ENCODE measurements at regions not wholly inside any gene's neighbourhood (a gene's known extent, or its start where the extent isn't known, plus 50 kb on each side); places are given as distances from the start of the nearest gene placed in this dataset.
"Not testable (repeated sequence)": the region's sequence is repeated elsewhere in the genome, so short reads cannot be mapped to it uniquely, and the experiment has no call there.

GRCh38 chr10:33698033-33698432, 363.6 kb upstream of the NRP1 start:
- intact Hi-C loops (cut with DNase I), result no loop called here
- Histone ChIP-seq H3K9me3 (ENCODE audit: control insufficient read depth, low read length) (no peaks in the 10 kb centered on the region), H3K27me3 (ENCODE audit: control insufficient read depth, insufficient read depth) (no peaks in the 10 kb centered on the region), H3K27ac (ENCODE audit: low read length) (no peak overlapping the region), H3K4me3 (ENCODE audit: low read length) (no peak overlapping the region), H3K4me1 (ENCODE audit: control insufficient read depth, insufficient read depth, low read length) (no peaks in the 10 kb centered on the region)
- ATAC-seq (no peak), DNase-seq (no peak)

GRCh38 chr10:33697016-33697415, 362.5 kb upstream of the NRP1 start:
- Histone ChIP-seq H3K4me1 (ENCODE audit: control insufficient read depth, insufficient read depth, low read length) (no peaks in the 10 kb centered on the region), H3K4me3 (ENCODE audit: low read length) (no peak overlapping the region), H3K9me3 (ENCODE audit: control insufficient read depth, low read length) (no peaks in the 10 kb centered on the region), H3K27me3 (ENCODE audit: control insufficient read depth, insufficient read depth) (no peaks in the 10 kb centered on the region), H3K27ac (ENCODE audit: low read length) (no peak overlapping the region)
- no peak for DNase-seq
- intact Hi-C loops (cut with DNase I), result no loop called here
- ATAC-seq, result no peak
- WGBS, result 96% methylated on average over 5 of the region's 5 CpGs

GRCh38 chr10:33695536-33695935, 361.1 kb upstream of the NRP1 start:
- Histone ChIP-seq H3K27ac (ENCODE audit: low read length) (no peak overlapping the region), H3K9me3 (ENCODE audit: control insufficient read depth, low read length) (no peaks in the 10 kb centered on the region), H3K4me3 (ENCODE audit: low read length) (no peak overlapping the region), H3K27me3 (ENCODE audit: control insufficient read depth, insufficient read depth) (no peaks in the 10 kb centered on the region), H3K4me1 (ENCODE audit: control insufficient read depth, insufficient read depth, low read length) (no peaks in the 10 kb centered on the region)
- DNase-seq (no peak), ATAC-seq (no peak)
- 86% methylated on average over 5 of the region's 5 CpGs for WGBS
- intact Hi-C loops (cut with DNase I), result no loop called here

- DNase-seq; intact Hi-C loops (cut with DNase I); ATAC-seq; H3K27me3 ChIP-seq (ENCODE audit: control insufficient read depth, insufficient read depth); H3K4me3 ChIP-seq (ENCODE audit: low read length); H3K4me1 ChIP-seq (ENCODE audit: control insufficient read depth, insufficient read depth, low read length); H3K9me3 ChIP-seq (ENCODE audit: control insufficient read depth, low read length); H3K27ac ChIP-seq (ENCODE audit: low read length): not testable (repeated sequence)
- WGBS, result 98% methylated on average over 2 of the region's 2 CpGs
These were observed 356.1 kb upstream of the NRP1 start for GRCh38 chr10:33690536-33690935.

GRCh38 chr10:33688506-33688905, 354.0 kb upstream of the NRP1 start:
- H3K4me1 ChIP-seq (ENCODE audit: control insufficient read depth, insufficient read depth, low read length), result no peaks in the 10 kb centered on the region
- H3K4me3 ChIP-seq (ENCODE audit: low read length), result no peak overlapping the region
- H3K27ac ChIP-seq (ENCODE audit: low read length), result no peak overlapping the region
- H3K27me3 ChIP-seq (ENCODE audit: control insufficient read depth, insufficient read depth), result no peaks in the 10 kb centered on the region
- no peaks in the 10 kb centered on the region for H3K9me3 ChIP-seq (ENCODE audit: control insufficient read depth, low read length)
- ATAC-seq, result no peak
- intact Hi-C loops (cut with DNase I), result no loop called here
- WGBS, result 94% methylated on average over 2 of the region's 2 CpGs
- DNase-seq, result no peak

- Histone ChIP-seq H3K27ac (ENCODE audit: low read length) (no peak overlapping the region), H3K4me1 (ENCODE audit: control insufficient read depth, insufficient read depth, low read length) (no peaks in the 10 kb centered on the region), H3K9me3 (ENCODE audit: control insufficient read depth, low read length) (no peaks in the 10 kb centered on the region), H3K27me3 (ENCODE audit: control insufficient read depth, insufficient read depth) (no peaks in the 10 kb centered on the region), H3K4me3 (ENCODE audit: low read length) (no peak overlapping the region)
- no peak for DNase-seq
- WGBS, result 62% methylated on average over 2 of the region's 2 CpGs
- intact Hi-C loops (cut with DNase I), result no loop called here
- ATAC-seq, result no peak
These were observed 349.7 kb upstream of the NRP1 start for GRCh38 chr10:33684211-33684611.

- H3K27ac ChIP-seq (ENCODE audit: low read length), result no peak overlapping the region
- no peak for DNase-seq
- H3K27me3 ChIP-seq (ENCODE audit: control insufficient read depth, insufficient read depth), result no peaks in the 10 kb centered on the region
- H3K4me1 ChIP-seq (ENCODE audit: control insufficient read depth, insufficient read depth, low read length), result no peaks in the 10 kb centered on the region
- intact Hi-C loops (cut with DNase I), result no loop called here
- 50% methylated on average over 1 of the region's 1 CpG for WGBS
- no peaks in the 10 kb centered on the region for H3K9me3 ChIP-seq (ENCODE audit: control insufficient read depth, low read length)
- no peak overlapping the region for H3K4me3 ChIP-seq (ENCODE audit: low read length)
- no peak for ATAC-seq
These were observed 347.1 kb upstream of the NRP1 start for GRCh38 chr10:33681595-33681994.

GRCh38 chr10:33680036-33680435, 345.6 kb upstream of the NRP1 start:
- ATAC-seq (no peak), DNase-seq (no peak)
- no peak overlapping the region for H3K4me3 ChIP-seq (ENCODE audit: low read length)
- no peaks in the 10 kb centered on the region for H3K9me3 ChIP-seq (ENCODE audit: control insufficient read depth, low read length)
- H3K4me1 ChIP-seq (ENCODE audit: control insufficient read depth, insufficient read depth, low read length), result peaks cover 3% of the 10 kb centered on the region
- 88% methylated on average over 5 of the region's 5 CpGs for WGBS
- no peaks in the 10 kb centered on the region for H3K27me3 ChIP-seq (ENCODE audit: control insufficient read depth, insufficient read depth)
- no peak overlapping the region for H3K27ac ChIP-seq (ENCODE audit: low read length)
- intact Hi-C loops (cut with DNase I), result no loop called here

GRCh38 chr10:33676606-33677339, 342.3 kb upstream of the NRP1 start:
- H3K27ac ChIP-seq (ENCODE audit: low read length), result no peak overlapping the region
- intact Hi-C loops (cut with DNase I), result no loop called here
- DNase-seq (no peak), ATAC-seq (peak; percentile 58 to 60)
- no peaks in the 10 kb centered on the region for H3K27me3 ChIP-seq (ENCODE audit: control insufficient read depth, insufficient read depth)
- no peak overlapping the region for H3K4me3 ChIP-seq (ENCODE audit: low read length)
- peaks cover 3% of the 10 kb centered on the region for H3K4me1 ChIP-seq (ENCODE audit: control insufficient read depth, insufficient read depth, low read length)
- WGBS, result 75% methylated on average over 9 of the region's 9 CpGs
- H3K9me3 ChIP-seq (ENCODE audit: control insufficient read depth, low read length), result no peaks in the 10 kb centered on the region

- H3K27ac ChIP-seq (ENCODE audit: low read length), result no peak overlapping the region
- no peak overlapping the region for H3K4me3 ChIP-seq (ENCODE audit: low read length)
- 32% methylated on average over 10 of the region's 10 CpGs for WGBS
- peaks cover 3% of the 10 kb centered on the region for H3K4me1 ChIP-seq (ENCODE audit: control insufficient read depth, insufficient read depth, low read length)
- intact Hi-C loops (cut with DNase I), result no loop called here
- peak in 1 of 3 donors; percentile 56 for DNase-seq
- peak; percentile 67 to 78 for ATAC-seq
- no peaks in the 10 kb centered on the region for H3K9me3 ChIP-seq (ENCODE audit: control insufficient read depth, low read length)
- H3K27me3 ChIP-seq (ENCODE audit: control insufficient read depth, insufficient read depth), result no peaks in the 10 kb centered on the region
These were observed 340.6 kb upstream of the NRP1 start for GRCh38 chr10:33674986-33675599.

- Histone ChIP-seq H3K27ac (ENCODE audit: low read length) (no peak overlapping the region), H3K9me3 (ENCODE audit: control insufficient read depth, low read length) (no peaks in the 10 kb centered on the region), H3K27me3 (ENCODE audit: control insufficient read depth, insufficient read depth) (no peaks in the 10 kb centered on the region), H3K4me1 (ENCODE audit: control insufficient read depth, insufficient read depth, low read length) (peaks cover 3% of the 10 kb centered on the region), H3K4me3 (ENCODE audit: low read length) (no peak overlapping the region)
- ATAC-seq, result no peak
- 82% methylated on average over 2 of the region's 2 CpGs for WGBS
- no peak for DNase-seq
- intact Hi-C loops (cut with DNase I), result no loop called here
These were observed 340.0 kb upstream of the NRP1 start for GRCh38 chr10:33674491-33674890.

Measured in right cardiac atrium (tissue), 5 donors.